K562 (cell line): ENCODE measurements at regions not wholly inside any gene's neighbourhood (a gene's known extent, or its start where the extent isn't known, plus 50 kb on each side); places are given as distances from the start of the nearest gene placed in this dataset.

Experiments
- CBX5 ChIP-seq: IDR thresholded peaks from 2 replicates; pipeline ENCODE4 v1.6.1; 2014; ENCODE audit warnings: low read depth, borderline replicate concordance
- CHD4 ChIP-seq: fragments of 200-600 bp; sonication (generic); IDR thresholded peaks from 3 replicates; pipeline ENCODE4 v1.6.1; 2012; ENCODE audit warnings: low read depth, mild to moderate bottlenecking, mixed read lengths, low read length, inconsistent platforms; ENCODE audit not compliant: insufficient read depth, insufficient replicate concordance, poor library complexity, severe bottlenecking
- ETS1 ChIP-seq: conservative IDR thresholded peaks from 2 replicates; pipeline ENCODE4 v1.6.1; 2011; ENCODE audit warnings: low read depth, mild to moderate bottlenecking, low read length; ENCODE audit not compliant: control insufficient read depth
- PCBP1 ChIP-seq: fragments of 200-400 bp; formaldehyde crosslinking; IDR thresholded peaks from 2 replicates; pipeline ENCODE4 v1.6.1; 2018; ENCODE audit warnings: mild to moderate bottlenecking, low read depth, low read length; ENCODE audit not compliant: poor library complexity, severe bottlenecking
- PRDM10 ChIP-seq: fragments of 450-650 bp; IDR thresholded peaks from 2 replicates; pipeline ENCODE4 v1.6.1; 2018; ENCODE audit not compliant: partially characterized antibody
- SNAPC5 ChIP-seq: fragments of 250-450 bp; sonication (Bioruptor Pico); IDR thresholded peaks from 2 replicates; pipeline ENCODE4 v1.8.0; 2021; ENCODE audit warnings: moderate library complexity, mild to moderate bottlenecking, inconsistent platforms
- TAL1 ChIP-seq: fragments of 450-650 bp; IDR thresholded peaks from 2 replicates; pipeline ENCODE4 v1.6.1; 2016; ENCODE audit warnings: mild to moderate bottlenecking
- ZNF253 ChIP-seq: fragments of 250-450 bp; sonication (Bioruptor Pico); conservative IDR thresholded peaks from 2 replicates; pipeline ENCODE4 v1.6.1; 2021; ENCODE audit warnings: mild to moderate bottlenecking

GRCh38 chr6:169014211-169015197 lies 239.1 kb downstream of the THBS2 start (continued):
- TF ChIP-seq PRDM10 = no peak
- TF ChIP-seq ETS1 = no peak
- TF ChIP-seq PCBP1 = no peak
- TF ChIP-seq CHD4 = no peak
- TF ChIP-seq CBX5 = no peak
- TF ChIP-seq SNAPC5 = no peak
- TF ChIP-seq ZNF253 (CRISPR knock-in tag) = no peak
- TF ChIP-seq TAL1 = no peak
- TF ChIP-seq, all 486 proteins: peak for 0
